HEK293 (cell line): ENCODE measurements at regions not wholly inside any gene's neighbourhood (a gene's known extent, or its start where the extent isn't known, plus 50 kb on each side); places are given as distances from the start of the nearest gene placed in this dataset.

Experiments
- HOXA7 ChIP-seq: sonication (generic); formaldehyde crosslinking; IDR thresholded peaks from 2 replicates; pipeline ENCODE4 v1.8.1; 2022; ENCODE audit warnings: missing genetic modification reagents, borderline replicate concordance
- SP2 ChIP-seq: fragments of 450-650 bp; formaldehyde crosslinking; IDR thresholded peaks from 2 replicates; pipeline ENCODE4 v1.5.1; 2016; ENCODE audit warnings: missing biosample characterization, missing genetic modification characterization
- ZBTB7A ChIP-seq: fragments of 450-650 bp; formaldehyde crosslinking; IDR thresholded peaks from 2 replicates; pipeline ENCODE4 v1.5.1; 2016; ENCODE audit warnings: low read depth, missing biosample characterization, missing genetic modification characterization
- ZNF785 ChIP-seq: fragments of 450-650 bp; formaldehyde crosslinking; IDR thresholded peaks from 2 replicates; pipeline ENCODE4 v1.5.1; 2016; ENCODE audit warnings: missing biosample characterization, missing genetic modification characterization
- TF ChIP-seq, protein P1 (sequence below): fragments of 450-650 bp; formaldehyde crosslinking; IDR thresholded peaks from 2 replicates; pipeline ENCODE4 v1.5.1; 2016; ENCODE audit warnings: missing biosample characterization, missing genetic modification characterization
- TF ChIP-seq, protein P2 (sequence below): fragments of 450-650 bp; formaldehyde crosslinking; IDR thresholded peaks from 2 replicates; pipeline ENCODE4 v1.5.1; 2017; ENCODE audit warnings: missing biosample characterization, missing genetic modification characterization

DNA sequence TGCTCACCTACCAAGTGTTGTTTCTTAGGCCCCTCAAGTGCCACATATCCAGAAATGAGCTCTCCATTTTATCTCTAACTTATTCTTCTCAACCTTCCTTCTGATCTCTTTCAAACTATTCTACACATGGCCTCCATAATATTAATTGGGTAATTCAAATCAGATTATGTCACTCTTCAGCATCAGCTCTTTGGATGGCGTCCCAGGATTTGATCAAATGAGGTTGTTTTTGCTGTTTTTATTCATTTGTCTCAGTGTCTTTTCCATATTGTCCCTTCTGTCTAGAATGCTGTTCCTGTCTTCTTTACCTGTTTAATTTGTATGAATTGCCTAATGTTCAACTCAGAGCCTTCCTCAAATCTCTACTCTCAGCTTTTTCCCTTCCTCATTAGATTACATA is 234.6 kb upstream of the CXCL12 start:
- TF ChIP-seq ZBTB7A (tag by site-specific recombination) (no peak), SP2 (tag by site-specific recombination) (no peak), HOXA7 (CRISPR knock-in tag) (no peak), ZNF785 (no peak)
- TF ChIP-seq, protein P1, sequence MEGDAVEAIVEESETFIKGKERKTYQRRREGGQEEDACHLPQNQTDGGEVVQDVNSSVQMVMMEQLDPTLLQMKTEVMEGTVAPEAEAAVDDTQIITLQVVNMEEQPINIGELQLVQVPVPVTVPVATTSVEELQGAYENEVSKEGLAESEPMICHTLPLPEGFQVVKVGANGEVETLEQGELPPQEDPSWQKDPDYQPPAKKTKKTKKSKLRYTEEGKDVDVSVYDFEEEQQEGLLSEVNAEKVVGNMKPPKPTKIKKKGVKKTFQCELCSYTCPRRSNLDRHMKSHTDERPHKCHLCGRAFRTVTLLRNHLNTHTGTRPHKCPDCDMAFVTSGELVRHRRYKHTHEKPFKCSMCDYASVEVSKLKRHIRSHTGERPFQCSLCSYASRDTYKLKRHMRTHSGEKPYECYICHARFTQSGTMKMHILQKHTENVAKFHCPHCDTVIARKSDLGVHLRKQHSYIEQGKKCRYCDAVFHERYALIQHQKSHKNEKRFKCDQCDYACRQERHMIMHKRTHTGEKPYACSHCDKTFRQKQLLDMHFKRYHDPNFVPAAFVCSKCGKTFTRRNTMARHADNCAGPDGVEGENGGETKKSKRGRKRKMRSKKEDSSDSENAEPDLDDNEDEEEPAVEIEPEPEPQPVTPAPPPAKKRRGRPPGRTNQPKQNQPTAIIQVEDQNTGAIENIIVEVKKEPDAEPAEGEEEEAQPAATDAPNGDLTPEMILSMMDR: no peak
- TF ChIP-seq, protein P2, sequence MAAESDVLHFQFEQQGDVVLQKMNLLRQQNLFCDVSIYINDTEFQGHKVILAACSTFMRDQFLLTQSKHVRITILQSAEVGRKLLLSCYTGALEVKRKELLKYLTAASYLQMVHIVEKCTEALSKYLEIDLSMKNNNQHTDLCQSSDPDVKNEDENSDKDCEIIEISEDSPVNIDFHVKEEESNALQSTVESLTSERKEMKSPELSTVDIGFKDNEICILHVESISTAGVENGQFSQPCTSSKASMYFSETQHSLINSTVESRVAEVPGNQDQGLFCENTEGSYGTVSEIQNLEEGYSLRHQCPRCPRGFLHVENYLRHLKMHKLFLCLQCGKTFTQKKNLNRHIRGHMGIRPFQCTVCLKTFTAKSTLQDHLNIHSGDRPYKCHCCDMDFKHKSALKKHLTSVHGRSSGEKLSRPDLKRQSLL (tag by site-specific recombination): no peak
